ENCODE measurements at regions not wholly inside any gene's neighbourhood (a gene's known extent, or its start where the extent isn't known, plus 50 kb on each side); places are given as distances from the start of the nearest gene placed in this dataset.

DNA sequence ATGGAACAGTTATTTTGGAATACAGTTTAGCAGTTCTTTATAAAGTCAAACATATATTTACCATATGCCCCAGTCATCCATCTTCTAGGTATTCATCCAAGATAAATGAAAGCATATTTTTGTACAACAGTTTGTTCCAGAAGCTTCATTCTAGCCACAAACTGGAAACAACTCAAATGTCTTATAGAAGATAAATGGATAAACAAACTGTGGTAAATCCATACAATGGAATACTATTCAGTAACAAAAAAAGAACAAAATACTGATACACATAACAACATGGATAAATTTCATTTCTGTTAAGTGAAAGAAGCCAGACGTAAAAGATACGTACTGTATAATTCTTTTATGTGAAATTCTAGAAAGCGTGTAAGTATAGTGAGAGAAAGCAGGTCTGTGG is 167.0 kb upstream of the AHI1 start:
- no peak overlapping the region for H3K4me3 ChIP-seq (ENCODE audit: low read length)
- no peak for TF ChIP-seq CTCF (IDR thresholded peaks at IDR 0.05; ENCODE audit: insufficient read depth, low read depth, low read length, missing control alignments)
- no peak for DNase-seq (ENCODE audit: low read depth)

DNA sequence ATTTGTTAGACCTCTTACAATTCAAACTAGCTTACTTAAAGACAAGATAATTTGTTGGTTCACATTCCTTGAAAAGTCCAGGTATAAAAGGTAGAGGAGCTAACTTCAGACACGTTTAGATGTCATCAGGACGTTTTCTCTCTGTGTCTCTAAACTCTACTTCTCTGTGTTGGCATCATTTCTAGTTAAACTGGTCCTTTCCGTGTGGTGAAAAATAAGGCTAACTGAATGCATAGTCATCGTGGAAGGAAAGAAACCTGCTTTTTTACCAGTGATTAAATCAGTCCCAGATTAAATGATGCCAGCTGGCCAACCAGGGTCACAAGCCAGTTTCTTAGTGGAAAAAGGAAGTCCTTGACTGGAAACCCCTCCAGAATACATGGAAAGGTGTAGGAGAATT is 168.4 kb upstream of the AHI1 start:
- no peak overlapping the region for H3K4me3 ChIP-seq (ENCODE audit: low read length)
- peak; percentile 59 for DNase-seq (ENCODE audit: low read depth)
- no peak for TF ChIP-seq CTCF (IDR thresholded peaks at IDR 0.05; ENCODE audit: insufficient read depth, low read depth, low read length, missing control alignments)

- peak; percentile 44 for DNase-seq (ENCODE audit: low read depth)
- no peak overlapping the region for H3K4me3 ChIP-seq (ENCODE audit: low read length)
- TF ChIP-seq CTCF (IDR thresholded peaks at IDR 0.05; ENCODE audit: insufficient read depth, low read depth, low read length, missing control alignments) = no peak
Measured at GRCh38 chr6:135667691-135668455, 170.3 kb upstream of the AHI1 start.

DNA sequence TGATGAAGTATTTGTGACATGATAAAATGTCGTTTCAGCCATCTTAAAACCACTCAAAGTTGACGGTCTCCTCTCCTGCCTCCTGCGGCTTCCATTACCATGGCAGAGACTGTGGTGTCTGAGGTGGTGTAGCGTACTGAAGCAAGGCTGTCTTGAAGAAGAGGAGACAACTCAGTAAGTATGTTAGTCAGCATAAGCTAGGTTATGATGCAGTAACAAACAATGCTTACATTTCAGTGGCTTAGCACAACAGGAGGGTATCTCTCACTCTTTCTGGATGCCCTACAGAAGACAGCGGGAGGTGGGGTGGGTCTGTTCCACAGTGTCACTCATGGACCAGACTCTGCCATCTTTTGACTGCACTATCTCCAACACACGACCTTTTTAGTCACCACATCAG is 174.7 kb upstream of the AHI1 start:
- DNase-seq (ENCODE audit: low read depth) = no peak
- H3K4me3 ChIP-seq (ENCODE audit: low read length) = no peak overlapping the region
- no peak for TF ChIP-seq CTCF (IDR thresholded peaks at IDR 0.05; ENCODE audit: insufficient read depth, low read depth, low read length, missing control alignments)

GRCh38 chr6:135673501-135674309 is 176.2 kb upstream of the AHI1 start:
- no peak for DNase-seq (ENCODE audit: low read depth)
- no peak for TF ChIP-seq CTCF (IDR thresholded peaks at IDR 0.05; ENCODE audit: insufficient read depth, low read depth, low read length, missing control alignments)
- H3K4me3 ChIP-seq (ENCODE audit: low read length) = no peak overlapping the region

DNA sequence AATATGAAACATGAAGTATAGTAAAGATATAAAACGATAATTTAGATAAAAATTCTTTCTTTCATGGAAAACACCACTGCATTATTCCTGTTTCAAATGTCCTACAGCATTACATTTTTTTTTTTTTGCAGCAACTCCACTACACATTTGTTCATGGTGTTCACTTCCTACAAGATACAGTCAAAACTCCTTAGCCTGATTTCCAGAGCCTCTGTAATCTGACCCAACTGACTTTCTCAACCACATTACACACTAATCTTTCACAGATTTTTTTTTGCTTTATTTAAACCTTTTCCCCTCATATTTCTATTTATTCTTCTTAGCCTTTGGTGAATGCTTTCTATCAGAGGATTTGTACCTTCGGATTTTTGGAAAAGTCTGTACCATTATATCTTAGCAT is 176.5 kb upstream of the PDE7B start:
- H3K4me3 ChIP-seq (ENCODE audit: low read length) = no peak overlapping the region
- DNase-seq (ENCODE audit: low read depth) = no peak
- TF ChIP-seq CTCF (IDR thresholded peaks at IDR 0.05; ENCODE audit: insufficient read depth, low read depth, low read length, missing control alignments) = no peak

Measured in epithelial cell of esophagus (primary cell).